ENCODE measurements at regions not wholly inside any gene's neighbourhood (a gene's known extent, or its start where the extent isn't known, plus 50 kb on each side); places are given as distances from the start of the nearest gene placed in this dataset.

DNA sequence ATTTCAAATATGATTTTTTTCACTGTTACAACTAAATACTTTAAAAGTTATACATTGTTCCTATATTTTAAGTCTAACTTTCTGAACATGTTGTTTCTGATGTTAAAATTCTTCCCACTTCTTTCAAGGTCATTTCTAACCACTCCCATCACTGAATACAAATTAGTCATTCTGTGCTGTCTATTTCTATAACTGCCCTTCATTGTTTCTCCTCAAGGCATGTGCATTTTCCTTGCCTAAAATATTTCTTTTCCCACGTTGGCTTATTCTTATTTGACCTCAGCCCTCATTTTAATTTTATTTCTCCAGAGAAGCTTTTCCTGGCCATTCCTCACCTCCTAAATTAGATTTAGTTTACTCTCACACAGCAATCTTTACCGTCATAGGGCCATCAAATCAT is 198.9 kb upstream of the GULP1 start:
- no peak overlapping the region for H2BK12ac ChIP-seq (ENCODE audit: low read depth, low read length)
- no peaks in the 10 kb centered on the region for H3K27me3 ChIP-seq (replicated peaks in 1 of 4; ENCODE audit: control insufficient read depth in 3 of 4, extremely low read depth in 1 of 4, insufficient read depth in 3 of 4, low read length in 3 of 4)
- no peak overlapping the region for H2BK120ac ChIP-seq (replicated peaks; ENCODE audit: low read depth, low read length)
- whole genome bisulfite sequencing, 2 experiments (ENCODE audit: extremely low coverage in 1 of 2, insufficient coverage in 1 of 2, insufficient read length in 1 of 2, insufficient replicate concordance in 2 of 2, low coverage in 1 of 2, low lambda C conversion rate in 2 of 2, missing lambda C conversion rate in 1 of 2) = 75% methylated on average over 2 of the region's 2 CpGs; no CpG with 5 or more reads in 1 of the 2 experiments
- H2BK20ac ChIP-seq (ENCODE audit: low read length) = no peak overlapping the region
- no peak for DNase-seq (ENCODE audit: low read depth in 1 of 2, low spot score in 2 of 2)
- H4K5ac ChIP-seq (ENCODE audit: insufficient read length, low read depth, low read length) = no peak overlapping the region
- no peak overlapping the region for H3K4ac ChIP-seq (replicated peaks; ENCODE audit: insufficient read length, low read depth, low read length)
- no peak overlapping the region for H4K8ac ChIP-seq (ENCODE audit: extremely low read depth, insufficient read depth, low read length)
- no peaks in the 10 kb centered on the region for H3K36me3 ChIP-seq (ENCODE audit: control insufficient read depth in 2 of 4, insufficient read depth in 4 of 4, low read length in 3 of 4)
- H3K79me1 ChIP-seq (ENCODE audit: low read depth, low read length) = no peaks in the 10 kb centered on the region
- H3K4me3 ChIP-seq (ENCODE audit: extremely low read depth in 1 of 4, insufficient read depth in 2 of 4, low read depth in 3 of 4, low read length in 4 of 4) = no peak overlapping the region
- no peak overlapping the region for H4K91ac ChIP-seq (replicated peaks; ENCODE audit: insufficient read length, low read length)
- ChIA-PET POLR2A (ENCODE audit: partially characterized antibody) (no interaction called here), CTCF (ENCODE audit: partially characterized antibody) (no interaction called here)
- H2AK5ac ChIP-seq (ENCODE audit: low read depth, low read length) = no peak overlapping the region
- TF ChIP-seq SP1 (IDR thresholded peaks at IDR 0.05; ENCODE audit: low read depth, low read length) (no peak), NANOG (IDR thresholded peaks at IDR 0.05; ENCODE audit: insufficient read depth, low read depth, low read length, poor library complexity, severe bottlenecking) (no peak), TCF12 (IDR thresholded peaks at IDR 0.05; ENCODE audit: low read depth, low read length) (no peak)
- no peaks in the 10 kb centered on the region for H3K23me2 ChIP-seq (ENCODE audit: low read depth, low read length)
- no peak overlapping the region for H3K18ac ChIP-seq (ENCODE audit: extremely low read depth, low read length)
- H3K4me2 ChIP-seq (ENCODE audit: insufficient read depth in 1 of 2, low read depth in 2 of 2, low read length in 2 of 2) = no peak overlapping the region
- H2AFZ ChIP-seq (ENCODE audit: low read length) = no peak overlapping the region
- H3K9ac ChIP-seq (replicated peaks in 1 of 4; ENCODE audit: extremely low read depth in 1 of 4, low read depth in 3 of 4, low read length in 3 of 4) = no peak overlapping the region
- no peak overlapping the region for H3K14ac ChIP-seq (ENCODE audit: insufficient read length)
- no peaks in the 10 kb centered on the region for H4K20me1 ChIP-seq (replicated peaks in 1 of 2; ENCODE audit: control insufficient read depth in 1 of 2, insufficient read depth in 2 of 2, low read length in 2 of 2)
- FAIRE-seq = no peak
- H3K27ac ChIP-seq (ENCODE audit: low read depth, low read length) = no peak overlapping the region
- H2BK15ac ChIP-seq (ENCODE audit: low read length) = no peak overlapping the region
- H3K23ac ChIP-seq (ENCODE audit: insufficient read length) = no peak overlapping the region
- H3K9me3 ChIP-seq (ENCODE audit: insufficient read depth in 2 of 2, low read depth in 1 of 2, low read length in 1 of 2) = no peaks in the 10 kb centered on the region
- H2BK5ac ChIP-seq (ENCODE audit: low read depth, low read length) = no peak overlapping the region
- H3K4me1 ChIP-seq (replicated peaks in 1 of 4; ENCODE audit: control insufficient read depth in 3 of 4, insufficient read depth in 4 of 4, low read length in 3 of 4) = no peaks in the 10 kb centered on the region
- H3K79me2 ChIP-seq (ENCODE audit: control insufficient read depth in 1 of 2, insufficient read depth in 2 of 2, low read length in 2 of 2) = no peaks in the 10 kb centered on the region
- no peak overlapping the region for H3K56ac ChIP-seq (replicated peaks; ENCODE audit: insufficient read length, low read depth, low read length)

Data from H1 (cell line).